Body of pancreas (tissue), 4 donors: ENCODE measurements at regions not wholly inside any gene's neighbourhood (a gene's known extent, or its start where the extent isn't known, plus 50 kb on each side); places are given as distances from the start of the nearest gene placed in this dataset. TPM values are rescaled to one million over a fixed set of nuclear protein-coding genes. Genes with fewer than 3 reads are reported as not detected.

Experiments used
- ATAC-seq: fragments of 150-250 bp; one replicate; pipeline ENCODE4 v1.9.1; 2016
- DNase-seq, 4 donors: peaks; one replicate each; pipeline ENCODE4 v3.0.0-alpha.2; 2019
- H3K27ac ChIP-seq, 4 donors: fragments of 200-600 bp; sonication (generic); 1 replicate in 3 of 4; 2 replicates in 1 of 4; pipeline versions ENCODE4 v1.5.1 to v1.6.1; 2016 to 2019; ENCODE audit warnings: mild to moderate bottlenecking in 1 of 4, mixed read lengths in 1 of 4, moderate library complexity in 1 of 4
- H3K27me3 ChIP-seq, 2 donors: fragments of 200-600 bp; sonication (generic); one replicate each; pipeline ENCODE4 v1.6.0; 2016; ENCODE audit warnings: mild to moderate bottlenecking in 1 of 2
- H3K36me3 ChIP-seq, 2 donors: fragments of 200-600 bp; sonication (generic); replicated peaks in 1 of 2; 2 replicates each; pipeline ENCODE4 v1.5.1; 2016; ENCODE audit warnings: low read depth in 2 of 2; ENCODE audit not compliant: insufficient read depth in 1 of 2
- H3K4me1 ChIP-seq: fragments of 200-600 bp; sonication (generic); one replicate; pipeline ENCODE4 v1.6.0; 2016
- H3K4me3 ChIP-seq, 2 donors: fragments of 200-600 bp; sonication (generic); 1 replicate in 1 of 2; 2 replicates in 1 of 2; pipeline ENCODE4 v1.5.1; 2016 to 2019
- H3K9me3 ChIP-seq, 3 donors: fragments of 200-600 bp; sonication (generic); 1 replicate in 2 of 3; 2 replicates in 1 of 3; pipeline ENCODE4 v1.5.1; 2016
- POLR2A ChIP-seq, 3 donors: fragments of 450-650 bp; IDR thresholded peaks; one replicate each; pipeline ENCODE4 v1.6.1; 2016; ENCODE audit warnings: antibody characterized with exemption in 3 of 3, mild to moderate bottlenecking in 2 of 3
- WGBS, 2 donors: methylation state at CpG; one replicate each; pipeline ENCODE4 v1.1.5; 2017; 5-methylcytosine and 5-hydroxymethylcytosine counted together
- intact Hi-C: fragments of 100-400 bp; cut with DNase I; formaldehyde crosslinking; loops from one replicate; pipeline ENCODE4 v1.15.1; 2023
- small RNA-seq: library from RNA; depleted of rRNA; stranded (forward); fragments of <200 nt; gene quantifications from one replicate; pipeline ENCODE3, GENCODE V24; 2016
- TF ChIP-seq, protein P1 (sequence below), 7 experiments: fragments of 450-650 bp in 4 of 7; fragments of 200-600 bp in 3 of 7; sonication (generic) in 3 of 7; IDR thresholded peaks; one replicate each; pipeline ENCODE4 v1.5.1; 2016 to 2019; ENCODE audit warnings: antibody characterized with exemption in 7 of 7

- H3K36me3 ChIP-seq = no peaks in the 10 kb centered on the region
- intact Hi-C loops = loop anchor here (10.0 kb wide), 1 partner anchor 998 kb away; no protein-coding TSS in a partner anchor
- no peaks in the 10 kb centered on the region for H3K27me3 ChIP-seq
- no peaks in the 10 kb centered on the region for H3K4me1 ChIP-seq
- no peak overlapping the region for H3K4me3 ChIP-seq
- no peak for ATAC-seq
- no peaks in the 10 kb centered on the region for H3K9me3 ChIP-seq
- DNase-seq = no peak
- WGBS, 2 donors = 58 to 63% methylated on average over 5 of the region's 5 CpGs
- no peak overlapping the region for H3K27ac ChIP-seq
- TF ChIP-seq, protein P1, sequence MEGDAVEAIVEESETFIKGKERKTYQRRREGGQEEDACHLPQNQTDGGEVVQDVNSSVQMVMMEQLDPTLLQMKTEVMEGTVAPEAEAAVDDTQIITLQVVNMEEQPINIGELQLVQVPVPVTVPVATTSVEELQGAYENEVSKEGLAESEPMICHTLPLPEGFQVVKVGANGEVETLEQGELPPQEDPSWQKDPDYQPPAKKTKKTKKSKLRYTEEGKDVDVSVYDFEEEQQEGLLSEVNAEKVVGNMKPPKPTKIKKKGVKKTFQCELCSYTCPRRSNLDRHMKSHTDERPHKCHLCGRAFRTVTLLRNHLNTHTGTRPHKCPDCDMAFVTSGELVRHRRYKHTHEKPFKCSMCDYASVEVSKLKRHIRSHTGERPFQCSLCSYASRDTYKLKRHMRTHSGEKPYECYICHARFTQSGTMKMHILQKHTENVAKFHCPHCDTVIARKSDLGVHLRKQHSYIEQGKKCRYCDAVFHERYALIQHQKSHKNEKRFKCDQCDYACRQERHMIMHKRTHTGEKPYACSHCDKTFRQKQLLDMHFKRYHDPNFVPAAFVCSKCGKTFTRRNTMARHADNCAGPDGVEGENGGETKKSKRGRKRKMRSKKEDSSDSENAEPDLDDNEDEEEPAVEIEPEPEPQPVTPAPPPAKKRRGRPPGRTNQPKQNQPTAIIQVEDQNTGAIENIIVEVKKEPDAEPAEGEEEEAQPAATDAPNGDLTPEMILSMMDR (IDR thresholded peaks at IDR 0.05) = no peak
- no peak for TF ChIP-seq POLR2A (IDR thresholded peaks at IDR 0.05)
Observed at GRCh38 chr5:67246546-67247268, 50.1 kb upstream of the CD180 start.

Small RNAs in the stretch of these regions (small RNA-seq; reads per million reads assigned to genes)
- gene AC024581.2 (not detected), gene RNU6-1232P (not detected)
